GM12891 (cell line): ENCODE measurements at regions not wholly inside any gene's neighbourhood (a gene's known extent, or its start where the extent isn't known, plus 50 kb on each side); places are given as distances from the start of the nearest gene placed in this dataset.

Experiments used
- POLR2A ChIP-seq: IDR thresholded peaks from 2 replicates; pipeline ENCODE4 v1.6.1; 2011; ENCODE audit warnings: low read depth, low read length, control low read depth
- POLR2AphosphoS5 ChIP-seq: IDR thresholded peaks from 2 replicates; pipeline ENCODE4 v1.6.1; 2011; ENCODE audit warnings: low read depth, low read length, control low read depth
- SPI1 ChIP-seq: IDR thresholded peaks from 2 replicates; pipeline ENCODE4 v1.6.1; 2011; ENCODE audit warnings: low read depth, low read length, control low read depth

- TF ChIP-seq SPI1 (no peak), POLR2A (no peak), POLR2AphosphoS5 (no peak)
Observed at GRCh38 chr2:34070196-34070595, 471.1 kb upstream of the FAM98A start.
